ENCODE measurements at regions not wholly inside any gene's neighbourhood (a gene's known extent, or its start where the extent isn't known, plus 50 kb on each side); places are given as distances from the start of the nearest gene placed in this dataset.
"Not testable (repeated sequence)": the region's sequence is repeated elsewhere in the genome, so short reads cannot be mapped to it uniquely, and the experiment has no call there.

DNA sequence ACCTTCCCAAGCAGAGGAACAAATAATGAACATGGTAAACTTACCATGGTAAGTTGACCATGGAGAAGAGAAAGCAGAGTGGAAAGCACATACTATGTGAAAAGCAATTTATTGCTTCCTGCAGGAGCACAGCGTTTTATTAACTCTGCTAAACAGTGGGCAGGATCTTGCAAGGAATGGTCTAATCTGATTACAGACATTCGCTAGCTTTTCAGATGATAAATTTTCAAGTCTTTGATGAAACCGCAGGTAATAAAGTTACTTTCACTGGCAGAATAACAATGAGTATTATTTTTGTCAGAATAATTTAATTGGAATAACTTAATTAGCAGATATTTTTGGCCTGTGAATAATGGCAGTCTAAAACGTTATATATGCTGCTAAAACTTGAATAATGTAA lies 89.6 kb upstream of the HGF start (continued):
- no peak for TF ChIP-seq RAD21 (IDR thresholded peaks at IDR 0.05; ENCODE audit: insufficient read depth, low read depth, low read length)

DNA sequence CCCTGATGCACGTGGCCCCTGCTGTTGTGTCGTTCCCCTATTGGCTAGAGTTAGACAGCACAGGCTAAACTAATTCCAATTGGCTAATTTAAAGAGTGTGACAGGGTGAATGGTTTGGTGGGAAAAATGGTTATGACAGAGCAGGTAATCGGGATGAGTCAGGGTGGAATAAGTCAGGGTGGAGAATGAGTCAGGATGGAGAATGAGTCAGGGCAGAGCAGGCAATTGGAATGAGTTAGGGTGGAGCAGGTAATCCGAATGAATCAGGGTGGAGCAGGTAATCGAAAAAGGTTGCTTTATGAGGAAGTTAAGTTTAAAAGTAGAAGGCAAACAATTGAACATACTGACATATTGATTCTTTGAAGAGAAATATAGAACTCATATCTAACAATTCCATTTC lies 89.0 kb upstream of the HGF start:
- H4K20me1 ChIP-seq (ENCODE audit: control insufficient read depth, insufficient read depth); H3K4me3 ChIP-seq; H3K79me2 ChIP-seq (ENCODE audit: control insufficient read depth, insufficient read depth, low read length); H3K4me2 ChIP-seq (ENCODE audit: control insufficient read depth, insufficient read depth); RAD21 ChIA-PET (ENCODE audit: unreplicated experiment); CTCF ChIA-PET; POLR2A ChIA-PET; DNase-seq (ENCODE audit: low read depth, low spot score); H2AFZ ChIP-seq (ENCODE audit: control insufficient read depth, low read depth, low read length); H3K27me3 ChIP-seq (replicated peaks in 1 of 2; ENCODE audit: control insufficient read depth in 2 of 2, insufficient read depth in 2 of 2, low read length in 1 of 2); intact Hi-C loops (cut with micrococcal nuclease; ENCODE audit: unreplicated experiment); BruUV-seq (replicated peaks); ATAC-seq; FAIRE-seq; in situ Hi-C loops (cut with MboI); H3K9me3 ChIP-seq (replicated peaks; ENCODE audit: control insufficient read depth, insufficient read depth, low read length); H3K4me1 ChIP-seq (ENCODE audit: control insufficient read depth, insufficient read depth, low read length); H3K36me3 ChIP-seq (ENCODE audit: control insufficient read depth in 2 of 2, insufficient read depth in 2 of 2, low read length in 1 of 2); H3K27ac ChIP-seq (ENCODE audit: control insufficient read depth, insufficient read depth); H3K9ac ChIP-seq (ENCODE audit: control insufficient read depth, insufficient read depth, low read length): not testable (repeated sequence)
- WGBS (ENCODE audit: insufficient coverage, insufficient replicate concordance, low lambda C conversion rate, missing lambda C conversion rate) = 18% methylated on average over 5 of the region's 5 CpGs
- SMC1A ChIA-PET (ENCODE audit: uncharacterized antibody, unreplicated experiment) = interaction anchor here (1.3 to 1.6 kb wide), 3 partner anchors 11 to 68 kb away, joined by 3 read pairs; no protein-coding TSS in a partner anchor

DNA sequence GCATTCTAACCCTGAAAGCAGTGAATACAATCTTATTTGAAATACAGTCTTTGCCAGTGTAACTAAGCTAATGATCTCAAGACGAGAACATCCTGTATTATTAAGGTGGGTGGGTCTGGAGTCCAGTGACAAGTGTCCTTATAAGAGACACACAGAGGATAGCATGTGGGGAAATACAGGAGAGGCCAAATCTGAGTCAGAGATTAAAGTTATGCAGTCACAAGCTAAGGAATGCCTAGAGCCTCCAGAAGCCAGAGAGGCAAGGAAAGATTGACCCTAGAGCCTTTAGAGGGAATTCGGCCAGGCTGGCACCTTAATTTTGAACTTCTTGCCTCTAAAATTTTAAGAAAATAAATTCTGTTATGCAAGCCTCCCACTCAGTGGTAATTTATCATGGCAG lies 87.5 kb upstream of the HGF start:
- FAIRE-seq = no peak
- 0% methylated on average over 2 of the region's 2 CpGs for WGBS (ENCODE audit: insufficient coverage, insufficient replicate concordance, low lambda C conversion rate, missing lambda C conversion rate)
- in situ Hi-C loops (cut with MboI) = no loop called here
- no peak for TF ChIP-seq ZNF687 (IDR thresholded peaks at IDR 0.05)
- TF ChIP-seq, protein P1, sequence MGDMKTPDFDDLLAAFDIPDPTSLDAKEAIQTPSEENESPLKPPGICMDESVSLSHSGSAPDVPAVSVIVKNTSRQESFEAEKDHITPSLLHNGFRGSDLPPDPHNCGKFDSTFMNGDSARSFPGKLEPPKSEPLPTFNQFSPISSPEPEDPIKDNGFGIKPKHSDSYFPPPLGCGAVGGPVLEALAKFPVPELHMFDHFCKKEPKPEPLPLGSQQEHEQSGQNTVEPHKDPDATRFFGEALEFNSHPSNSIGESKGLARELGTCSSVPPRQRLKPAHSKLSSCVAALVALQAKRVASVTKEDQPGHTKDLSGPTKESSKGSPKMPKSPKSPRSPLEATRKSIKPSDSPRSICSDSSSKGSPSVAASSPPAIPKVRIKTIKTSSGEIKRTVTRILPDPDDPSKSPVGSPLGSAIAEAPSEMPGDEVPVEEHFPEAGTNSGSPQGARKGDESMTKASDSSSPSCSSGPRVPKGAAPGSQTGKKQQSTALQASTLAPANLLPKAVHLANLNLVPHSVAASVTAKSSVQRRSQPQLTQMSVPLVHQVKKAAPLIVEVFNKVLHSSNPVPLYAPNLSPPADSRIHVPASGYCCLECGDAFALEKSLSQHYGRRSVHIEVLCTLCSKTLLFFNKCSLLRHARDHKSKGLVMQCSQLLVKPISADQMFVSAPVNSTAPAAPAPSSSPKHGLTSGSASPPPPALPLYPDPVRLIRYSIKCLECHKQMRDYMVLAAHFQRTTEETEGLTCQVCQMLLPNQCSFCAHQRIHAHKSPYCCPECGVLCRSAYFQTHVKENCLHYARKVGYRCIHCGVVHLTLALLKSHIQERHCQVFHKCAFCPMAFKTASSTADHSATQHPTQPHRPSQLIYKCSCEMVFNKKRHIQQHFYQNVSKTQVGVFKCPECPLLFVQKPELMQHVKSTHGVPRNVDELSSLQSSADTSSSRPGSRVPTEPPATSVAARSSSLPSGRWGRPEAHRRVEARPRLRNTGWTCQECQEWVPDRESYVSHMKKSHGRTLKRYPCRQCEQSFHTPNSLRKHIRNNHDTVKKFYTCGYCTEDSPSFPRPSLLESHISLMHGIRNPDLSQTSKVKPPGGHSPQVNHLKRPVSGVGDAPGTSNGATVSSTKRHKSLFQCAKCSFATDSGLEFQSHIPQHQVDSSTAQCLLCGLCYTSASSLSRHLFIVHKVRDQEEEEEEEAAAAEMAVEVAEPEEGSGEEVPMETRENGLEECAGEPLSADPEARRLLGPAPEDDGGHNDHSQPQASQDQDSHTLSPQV (IDR thresholded peaks at IDR 0.05) = no peak
- TF ChIP-seq JUND (IDR thresholded peaks at IDR 0.05; ENCODE audit: low read depth, low read length) = no peak
- TF ChIP-seq HDGF (IDR thresholded peaks at IDR 0.05) = no peak
- TF ChIP-seq, protein P2, sequence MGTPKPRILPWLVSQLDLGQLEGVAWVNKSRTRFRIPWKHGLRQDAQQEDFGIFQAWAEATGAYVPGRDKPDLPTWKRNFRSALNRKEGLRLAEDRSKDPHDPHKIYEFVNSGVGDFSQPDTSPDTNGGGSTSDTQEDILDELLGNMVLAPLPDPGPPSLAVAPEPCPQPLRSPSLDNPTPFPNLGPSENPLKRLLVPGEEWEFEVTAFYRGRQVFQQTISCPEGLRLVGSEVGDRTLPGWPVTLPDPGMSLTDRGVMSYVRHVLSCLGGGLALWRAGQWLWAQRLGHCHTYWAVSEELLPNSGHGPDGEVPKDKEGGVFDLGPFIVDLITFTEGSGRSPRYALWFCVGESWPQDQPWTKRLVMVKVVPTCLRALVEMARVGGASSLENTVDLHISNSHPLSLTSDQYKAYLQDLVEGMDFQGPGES (IDR thresholded peaks at IDR 0.05) = no peak

More for the DNA sequence above, 87.5 kb upstream of the HGF start:
- no peaks in the 10 kb centered on the region for H3K9me3 ChIP-seq (replicated peaks; ENCODE audit: control insufficient read depth, insufficient read depth, low read length)
- no peak overlapping the region for H3K9ac ChIP-seq (ENCODE audit: control insufficient read depth, insufficient read depth, low read length)
- no peak overlapping the region for H3K4me3 ChIP-seq
- H3K27me3 ChIP-seq (replicated peaks in 1 of 2; ENCODE audit: control insufficient read depth in 2 of 2, insufficient read depth in 2 of 2, low read length in 1 of 2) = no peaks in the 10 kb centered on the region
- H3K79me2 ChIP-seq (ENCODE audit: control insufficient read depth, insufficient read depth, low read length) = no peaks in the 10 kb centered on the region
- no peak overlapping the region for H3K27ac ChIP-seq (ENCODE audit: control insufficient read depth, insufficient read depth)
- CTCF ChIA-PET = interaction anchor here (1.6 kb wide), 1 partner anchor 356 kb away, joined by 3 read pairs; no protein-coding TSS in a partner anchor
- no peaks in the 10 kb centered on the region for H3K4me1 ChIP-seq (ENCODE audit: control insufficient read depth, insufficient read depth, low read length)
- ATAC-seq (no peak), DNase-seq (ENCODE audit: low read depth, low spot score) (no peak)
- no peak overlapping the region for H3K4me2 ChIP-seq (ENCODE audit: control insufficient read depth, insufficient read depth)
- RAD21 ChIA-PET (ENCODE audit: unreplicated experiment) = no interaction called here
- SMC1A ChIA-PET (ENCODE audit: uncharacterized antibody, unreplicated experiment) = interaction anchor here (1.4 to 1.6 kb wide), 3 partner anchors 11 to 69 kb away, joined by 3 to 9 read pairs (median 3); no protein-coding TSS in a partner anchor
- BruUV-seq (replicated peaks) = no TSS peak
- intact Hi-C loops (cut with micrococcal nuclease; ENCODE audit: unreplicated experiment) = no loop called here
- H3K36me3 ChIP-seq (ENCODE audit: control insufficient read depth in 2 of 2, insufficient read depth in 2 of 2, low read length in 1 of 2) = no peaks in the 10 kb centered on the region
- no peaks in the 10 kb centered on the region for H4K20me1 ChIP-seq (ENCODE audit: control insufficient read depth, insufficient read depth)
- POLR2A ChIA-PET = interaction anchor here (0.8 kb wide), 1 partner anchor 14 kb away, joined by 3 read pairs; no protein-coding TSS in a partner anchor
- H2AFZ ChIP-seq (ENCODE audit: control insufficient read depth, low read depth, low read length) = no peak overlapping the region

All from GM12878 (cell line).